ENCODE measurements at regions not wholly inside any gene's neighbourhood (a gene's known extent, or its start where the extent isn't known, plus 50 kb on each side); places are given as distances from the start of the nearest gene placed in this dataset.

- TF ChIP-seq ZNF282 (CRISPR knock-in tag; IDR thresholded peaks at IDR 0.05) (peak; percentile 65; the same call in 1 of the 2 replicates), LCOR (CRISPR knock-in tag; IDR thresholded peaks at IDR 0.05) (no peak), SAFB2 (IDR thresholded peaks at IDR 0.05; ENCODE audit: borderline replicate concordance, low read depth, low read length, severe bottlenecking) (no peak), DDX20 (tag; IDR thresholded peaks at IDR 0.05; ENCODE audit: low read depth) (no peak), CREB5 (CRISPR knock-in tag; IDR thresholded peaks at IDR 0.05) (no peak), NFYB (IDR thresholded peaks at IDR 0.05; ENCODE audit: extremely low read depth, insufficient read length) (no peak), SRSF3 (IDR thresholded peaks at IDR 0.05; ENCODE audit: insufficient read depth, low read length) (peak; percentile 39; the same call in 1 of the 2 replicates), RCOR1 (IDR thresholded peaks at IDR 0.05; ENCODE audit: borderline replicate concordance in 1 of 2, low read depth in 2 of 2, low read length in 2 of 2) (0 out of 4 replicates have a peak, but pooled peaks of 1 of the 2 experiments have one; percentile 10), BRF1 (IDR thresholded peaks at IDR 0.05; ENCODE audit: borderline replicate concordance, extremely low read depth, insufficient read length) (no peak), CXXC5 (CRISPR knock-in tag; IDR thresholded peaks at IDR 0.05) (0 out of 2 replicates have a peak, but pooled peaks have one; percentile 7), NBN (IDR thresholded peaks at IDR 0.05; ENCODE audit: low read depth) (no peak), MEIS2 (IDR thresholded peaks at IDR 0.05; ENCODE audit: partially characterized antibody) (no peak), CBFA2T3 (IDR thresholded peaks at IDR 0.05) (no peak), CLOCK (CRISPR knock-in tag; IDR thresholded peaks at IDR 0.05; ENCODE audit: borderline replicate concordance) (no peak), MXD1 (CRISPR knock-in tag; IDR thresholded peaks at IDR 0.05; ENCODE audit: borderline replicate concordance, poor library complexity, severe bottlenecking) (no peak), TBP (optimal IDR thresholded peaks at IDR 0.05; ENCODE audit: low read depth, low read length) (peak; percentile 36), E2F8 (IDR thresholded peaks at IDR 0.05; ENCODE audit: low read depth, partially characterized antibody) (no peak), MYNN (IDR thresholded peaks at IDR 0.05) (no peak), MYNN (CRISPR knock-in tag; IDR thresholded peaks at IDR 0.05) (no peak), NRF1 (conservative IDR thresholded peaks at IDR 0.05 in 1 of 2, IDR thresholded peaks at IDR 0.05 in 1 of 2) (peak; percentile 72 to 78)
These were observed 107.3 kb downstream of the XKR3 start (continued) for GRCh38 chr22:16717699-16718558.

All from K562 (cell line).